ENCODE measurements at regions not wholly inside any gene's neighbourhood (a gene's known extent, or its start where the extent isn't known, plus 50 kb on each side); places are given as distances from the start of the nearest gene placed in this dataset.

GRCh38 chr4:170700064-170700463 is 610.3 kb upstream of the AADAT start:
- POLR2A ChIA-PET (ENCODE audit: partially characterized antibody) = no interaction called here
- no peak overlapping the region for H2BK20ac ChIP-seq (ENCODE audit: low read length)
- no peak overlapping the region for H2BK12ac ChIP-seq (ENCODE audit: low read depth, low read length)
- no peak overlapping the region for H3K27ac ChIP-seq (ENCODE audit: low read depth, low read length)
- H3K36me3 ChIP-seq (ENCODE audit: control insufficient read depth in 2 of 4, insufficient read depth in 4 of 4, low read length in 3 of 4) = no peaks in the 10 kb centered on the region
- H3K79me1 ChIP-seq (ENCODE audit: low read depth, low read length) = no peaks in the 10 kb centered on the region
- WGBS, 2 experiments (ENCODE audit: extremely low coverage in 1 of 2, insufficient coverage in 1 of 2, insufficient read length in 1 of 2, insufficient replicate concordance in 2 of 2, low coverage in 1 of 2, low lambda C conversion rate in 2 of 2, missing lambda C conversion rate in 1 of 2) = 96% methylated on average over 5 of the region's 5 CpGs; no CpG with 5 or more reads in 1 of the 2 experiments
- H2AFZ ChIP-seq (ENCODE audit: low read length) = peak overlapping the region; percentile 14; the same call in 1 of the 2 replicates
- H3K9ac ChIP-seq (replicated peaks in 1 of 4; ENCODE audit: extremely low read depth in 1 of 4, low read depth in 3 of 4, low read length in 3 of 4) = no peak overlapping the region
- H2BK15ac ChIP-seq (ENCODE audit: low read length) = no peak overlapping the region
- H4K8ac ChIP-seq (ENCODE audit: extremely low read depth, insufficient read depth, low read length) = no peak overlapping the region
- no peaks in the 10 kb centered on the region for H3K27me3 ChIP-seq (replicated peaks in 1 of 4; ENCODE audit: control insufficient read depth in 3 of 4, extremely low read depth in 1 of 4, insufficient read depth in 3 of 4, low read length in 3 of 4)
- H2AK5ac ChIP-seq (ENCODE audit: low read depth, low read length) = no peak overlapping the region
- H3K79me2 ChIP-seq (ENCODE audit: control insufficient read depth in 1 of 2, insufficient read depth in 2 of 2, low read length in 2 of 2) = no peaks in the 10 kb centered on the region
- no peak overlapping the region for H2BK120ac ChIP-seq (replicated peaks; ENCODE audit: low read depth, low read length)
- no peaks in the 10 kb centered on the region for H3K9me3 ChIP-seq (ENCODE audit: insufficient read depth in 2 of 2, low read depth in 1 of 2, low read length in 1 of 2)
- H3K4me1 ChIP-seq (replicated peaks in 1 of 4; ENCODE audit: control insufficient read depth in 3 of 4, insufficient read depth in 4 of 4, low read length in 3 of 4) = no peaks in the 10 kb centered on the region
- H3K18ac ChIP-seq (ENCODE audit: extremely low read depth, low read length) = no peak overlapping the region
- H4K91ac ChIP-seq (replicated peaks; ENCODE audit: insufficient read length, low read length) = no peak overlapping the region
- H3K4me3 ChIP-seq (ENCODE audit: extremely low read depth in 1 of 4, insufficient read depth in 2 of 4, low read depth in 3 of 4, low read length in 4 of 4) = no peak overlapping the region
- no peak overlapping the region for H3K4ac ChIP-seq (replicated peaks; ENCODE audit: insufficient read length, low read depth, low read length)
- no peaks in the 10 kb centered on the region for H4K20me1 ChIP-seq (replicated peaks in 1 of 2; ENCODE audit: control insufficient read depth in 1 of 2, insufficient read depth in 2 of 2, low read length in 2 of 2)
- H4K5ac ChIP-seq (ENCODE audit: insufficient read length, low read depth, low read length) = no peak overlapping the region
- H3K4me2 ChIP-seq (ENCODE audit: insufficient read depth in 1 of 2, low read depth in 2 of 2, low read length in 2 of 2) = no peak overlapping the region
- FAIRE-seq (no peak), DNase-seq (ENCODE audit: low read depth in 1 of 2, low spot score in 2 of 2) (no peak)
- H2BK5ac ChIP-seq (ENCODE audit: low read depth, low read length) = no peak overlapping the region
- CTCF ChIA-PET (ENCODE audit: partially characterized antibody) = no interaction called here
- no peaks in the 10 kb centered on the region for H3K23me2 ChIP-seq (ENCODE audit: low read depth, low read length)
- no peak overlapping the region for H3K23ac ChIP-seq (ENCODE audit: insufficient read length)
- H3K14ac ChIP-seq (ENCODE audit: insufficient read length) = no peak overlapping the region
- no peak overlapping the region for H3K56ac ChIP-seq (replicated peaks; ENCODE audit: insufficient read length, low read depth, low read length)
- TF ChIP-seq BCL11A (IDR thresholded peaks at IDR 0.05; ENCODE audit: low read depth in 2 of 2, low read length in 2 of 2) (no peak), JUN (IDR thresholded peaks at IDR 0.05; ENCODE audit: low read depth, low read length) (no peak), NANOG (IDR thresholded peaks at IDR 0.05; ENCODE audit: insufficient read depth, low read depth, low read length, poor library complexity, severe bottlenecking) (no peak), BACH1 (IDR thresholded peaks at IDR 0.05; ENCODE audit: low read length) (no peak), KDM5A (IDR thresholded peaks at IDR 0.05; ENCODE audit: low read length) (no peak), CREB1 (IDR thresholded peaks at IDR 0.05) (no peak), RXRA (IDR thresholded peaks at IDR 0.05; ENCODE audit: insufficient read depth, low read depth, low read length) (no peak), TAF7 (optimal IDR thresholded peaks at IDR 0.05; ENCODE audit: borderline replicate concordance, low read depth, low read length) (no peak), POLR2AphosphoS5 (IDR thresholded peaks at IDR 0.05; ENCODE audit: low read depth, low read length) (no peak), SP4 (IDR thresholded peaks at IDR 0.05; ENCODE audit: low read length) (no peak), NRF1 (IDR thresholded peaks at IDR 0.05; ENCODE audit: low read depth, low read length) (no peak), RNF2 (IDR thresholded peaks at IDR 0.05; ENCODE audit: borderline replicate concordance, low read depth, low read length, missing control alignments, poor library complexity, severe bottlenecking) (no peak), SAP30 (IDR thresholded peaks at IDR 0.05; ENCODE audit: insufficient read depth, insufficient replicate concordance, low read length) (no peak), TBP (IDR thresholded peaks at IDR 0.05; ENCODE audit: low read depth, low read length) (no peak)
- TF ChIP-seq, protein P1, sequence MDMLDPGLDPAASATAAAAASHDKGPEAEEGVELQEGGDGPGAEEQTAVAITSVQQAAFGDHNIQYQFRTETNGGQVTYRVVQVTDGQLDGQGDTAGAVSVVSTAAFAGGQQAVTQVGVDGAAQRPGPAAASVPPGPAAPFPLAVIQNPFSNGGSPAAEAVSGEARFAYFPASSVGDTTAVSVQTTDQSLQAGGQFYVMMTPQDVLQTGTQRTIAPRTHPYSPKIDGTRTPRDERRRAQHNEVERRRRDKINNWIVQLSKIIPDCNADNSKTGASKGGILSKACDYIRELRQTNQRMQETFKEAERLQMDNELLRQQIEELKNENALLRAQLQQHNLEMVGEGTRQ (IDR thresholded peaks at IDR 0.05; ENCODE audit: low read length) = no peak
